Testis (tissue), 2 donors: ENCODE measurements at regions not wholly inside any gene's neighbourhood (a gene's known extent, or its start where the extent isn't known, plus 50 kb on each side); places are given as distances from the start of the nearest gene placed in this dataset.

Experiments used
- CTCF ChIP-seq, 3 experiments: fragments of 450-650 bp in 2 of 3; fragments of 200-600 bp in 1 of 3; sonication (generic) in 1 of 3; IDR thresholded peaks; one replicate each; pipeline ENCODE4 v1.5.1; 2016 to 2019; ENCODE audit warnings: antibody characterized with exemption in 3 of 3, mild to moderate bottlenecking in 2 of 3, moderate library complexity in 1 of 3
- POLR2A ChIP-seq: fragments of 450-650 bp; IDR thresholded peaks from one replicate; pipeline ENCODE4 v1.6.1; 2017; ENCODE audit warnings: antibody characterized with exemption, mild to moderate bottlenecking, moderate library complexity

GRCh38 chr1:234697015-234697414 is 87.0 kb upstream of the IRF2BP2 start:
- TF ChIP-seq POLR2A (no peak), CTCF (IDR thresholded peaks at IDR 0.05) (no peak)
